Cardiac fibroblast (primary cell): ENCODE measurements at regions not wholly inside any gene's neighbourhood (a gene's known extent, or its start where the extent isn't known, plus 50 kb on each side); places are given as distances from the start of the nearest gene placed in this dataset.
"Not testable (repeated sequence)": the region's sequence is repeated elsewhere in the genome, so short reads cannot be mapped to it uniquely, and the experiment has no call there.

Experiments
- DNase-seq, 2 donors: peaks; one replicate each; pipeline versions ENCODE4 v3.0.0 to v3.0.0-alpha.2; 2010; ENCODE audit warnings: low read depth in 2 of 2
- H3K4me3 ChIP-seq, 2 donors: replicated peaks in 1 of 2; 1 replicate in 1 of 2; 2 replicates in 1 of 2; pipeline ENCODE4 v1.5.1; 2011; ENCODE audit warnings: low read depth in 2 of 2, low read length in 2 of 2, mild to moderate bottlenecking in 2 of 2, moderate library complexity in 1 of 2
- TF ChIP-seq, protein P1 (sequence below): IDR thresholded peaks from one replicate; pipeline ENCODE4 v1.5.1; 2011; ENCODE audit warnings: low read depth, mild to moderate bottlenecking, low read length, inconsistent platforms

DNA sequence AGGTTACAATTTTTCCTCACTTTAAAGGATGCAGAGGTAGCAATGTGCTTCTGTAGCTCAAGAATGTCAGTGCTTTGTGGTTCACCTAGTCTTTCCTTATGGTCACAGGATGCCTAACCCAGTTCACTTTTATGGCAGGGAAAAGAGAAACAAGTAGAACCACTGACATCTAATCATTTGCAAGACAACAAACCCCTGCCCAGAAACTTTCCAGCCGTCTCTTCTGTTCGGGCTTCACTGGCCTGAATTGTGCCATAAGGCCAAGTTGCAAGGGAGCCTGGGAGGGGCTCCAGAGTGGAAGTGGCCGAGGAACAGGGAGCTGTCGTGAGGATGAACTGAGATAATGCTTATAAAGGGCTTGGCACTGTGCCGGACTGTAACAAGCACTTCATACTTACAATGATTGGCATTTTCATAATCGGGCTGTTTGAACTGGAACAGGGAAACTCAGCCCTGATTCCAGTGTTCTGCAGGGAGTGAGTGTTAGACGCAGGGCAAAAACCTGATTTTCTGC lies 212.6 kb downstream of the BCAS1 start:
- TF ChIP-seq, protein P1, sequence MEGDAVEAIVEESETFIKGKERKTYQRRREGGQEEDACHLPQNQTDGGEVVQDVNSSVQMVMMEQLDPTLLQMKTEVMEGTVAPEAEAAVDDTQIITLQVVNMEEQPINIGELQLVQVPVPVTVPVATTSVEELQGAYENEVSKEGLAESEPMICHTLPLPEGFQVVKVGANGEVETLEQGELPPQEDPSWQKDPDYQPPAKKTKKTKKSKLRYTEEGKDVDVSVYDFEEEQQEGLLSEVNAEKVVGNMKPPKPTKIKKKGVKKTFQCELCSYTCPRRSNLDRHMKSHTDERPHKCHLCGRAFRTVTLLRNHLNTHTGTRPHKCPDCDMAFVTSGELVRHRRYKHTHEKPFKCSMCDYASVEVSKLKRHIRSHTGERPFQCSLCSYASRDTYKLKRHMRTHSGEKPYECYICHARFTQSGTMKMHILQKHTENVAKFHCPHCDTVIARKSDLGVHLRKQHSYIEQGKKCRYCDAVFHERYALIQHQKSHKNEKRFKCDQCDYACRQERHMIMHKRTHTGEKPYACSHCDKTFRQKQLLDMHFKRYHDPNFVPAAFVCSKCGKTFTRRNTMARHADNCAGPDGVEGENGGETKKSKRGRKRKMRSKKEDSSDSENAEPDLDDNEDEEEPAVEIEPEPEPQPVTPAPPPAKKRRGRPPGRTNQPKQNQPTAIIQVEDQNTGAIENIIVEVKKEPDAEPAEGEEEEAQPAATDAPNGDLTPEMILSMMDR, result no peak

DNA sequence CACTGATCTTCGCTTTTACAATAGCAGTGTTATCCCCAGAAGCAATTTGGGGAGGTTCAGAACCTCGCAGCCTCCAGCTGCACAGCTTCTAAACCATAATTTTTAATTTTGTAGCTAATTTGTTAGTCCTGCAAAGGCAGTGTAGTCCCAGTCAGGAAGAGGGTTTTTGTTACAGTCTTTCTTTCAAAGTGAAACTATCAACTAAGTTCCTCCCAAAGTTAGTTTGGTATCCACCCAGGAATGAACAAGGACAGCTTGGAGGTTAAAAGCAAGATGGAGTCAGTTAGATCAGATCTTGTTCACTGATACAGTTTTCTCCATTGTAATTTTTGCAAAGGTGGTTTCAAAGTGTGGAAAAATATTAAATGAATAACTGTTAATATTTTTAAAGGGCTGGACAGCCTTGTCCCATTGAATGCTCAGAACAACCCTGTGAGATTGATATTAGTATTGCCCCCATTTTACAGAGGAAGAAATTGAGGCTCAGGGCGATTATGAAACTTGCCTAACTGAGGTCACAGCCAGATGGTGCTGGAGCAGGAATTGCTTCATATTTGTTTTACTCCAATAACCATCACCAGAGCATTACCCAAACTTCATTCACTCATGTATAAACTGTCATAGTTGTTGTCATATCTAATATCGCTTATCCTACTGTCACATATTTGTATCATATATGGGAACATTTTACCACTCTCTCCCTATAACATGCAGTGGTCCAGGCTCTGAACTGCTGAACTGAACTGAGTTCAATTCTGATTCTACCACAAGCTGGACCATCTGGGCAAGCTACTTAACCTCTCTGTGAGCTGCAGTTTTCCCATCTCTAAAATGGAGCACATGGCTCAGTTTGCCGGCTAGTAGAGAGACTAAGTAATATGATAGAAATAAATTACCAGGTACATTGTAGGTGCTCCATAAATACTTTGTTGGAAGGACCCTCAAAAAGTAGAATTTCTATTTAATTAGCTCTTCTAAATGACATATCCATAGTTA lies 213.8 kb downstream of the BCAS1 start:
- no peak for DNase-seq
- TF ChIP-seq, protein P1, result no peak
- H3K4me3 ChIP-seq, result no peak overlapping the region

More for the DNA sequence above, 212.6 kb downstream of the BCAS1 start:
- H3K4me3 ChIP-seq, result no peak overlapping the region
- peak in 1 of 2 donors; percentile 21 for DNase-seq

DNA sequence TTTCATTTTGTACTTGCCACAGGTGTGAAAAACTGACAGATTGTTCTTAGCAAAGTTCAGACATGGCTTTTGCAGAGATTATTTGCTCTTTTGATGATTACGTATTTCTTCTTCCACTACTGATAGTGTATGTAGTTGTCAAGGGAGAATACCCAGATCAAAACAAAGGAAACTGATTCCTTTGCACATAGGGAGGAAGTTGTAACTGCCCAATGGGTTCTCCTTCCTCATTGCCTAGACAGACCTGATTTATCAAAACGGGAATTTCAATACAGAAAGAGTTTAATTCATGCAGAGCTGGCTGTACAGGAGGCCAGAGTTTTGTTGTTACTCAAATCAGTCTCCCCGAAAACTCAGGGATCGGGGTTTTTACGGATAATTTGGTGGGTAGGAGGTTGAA lies 214.7 kb downstream of the BCAS1 start:
- no peak overlapping the region for H3K4me3 ChIP-seq
- no peak for DNase-seq
- TF ChIP-seq, protein P1, result no peak

DNA sequence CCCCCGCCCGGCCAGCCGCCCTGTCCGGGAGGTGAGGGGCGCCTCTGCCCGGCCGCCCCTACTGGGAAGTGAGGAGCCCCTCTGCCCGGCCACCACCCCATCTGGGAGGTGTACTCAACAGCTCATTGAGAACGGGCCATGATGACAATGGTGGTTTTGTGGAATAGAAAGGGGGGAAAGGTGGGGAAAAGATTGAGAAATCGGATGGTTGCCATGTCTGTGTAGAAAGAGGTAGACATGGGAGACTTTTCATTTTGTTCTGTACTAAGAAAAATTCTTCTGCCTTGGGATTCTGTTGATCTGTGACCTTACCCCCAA lies 215.8 kb downstream of the BCAS1 start:
- H3K4me3 ChIP-seq, DNase-seq: not testable (repeated sequence)

DNA sequence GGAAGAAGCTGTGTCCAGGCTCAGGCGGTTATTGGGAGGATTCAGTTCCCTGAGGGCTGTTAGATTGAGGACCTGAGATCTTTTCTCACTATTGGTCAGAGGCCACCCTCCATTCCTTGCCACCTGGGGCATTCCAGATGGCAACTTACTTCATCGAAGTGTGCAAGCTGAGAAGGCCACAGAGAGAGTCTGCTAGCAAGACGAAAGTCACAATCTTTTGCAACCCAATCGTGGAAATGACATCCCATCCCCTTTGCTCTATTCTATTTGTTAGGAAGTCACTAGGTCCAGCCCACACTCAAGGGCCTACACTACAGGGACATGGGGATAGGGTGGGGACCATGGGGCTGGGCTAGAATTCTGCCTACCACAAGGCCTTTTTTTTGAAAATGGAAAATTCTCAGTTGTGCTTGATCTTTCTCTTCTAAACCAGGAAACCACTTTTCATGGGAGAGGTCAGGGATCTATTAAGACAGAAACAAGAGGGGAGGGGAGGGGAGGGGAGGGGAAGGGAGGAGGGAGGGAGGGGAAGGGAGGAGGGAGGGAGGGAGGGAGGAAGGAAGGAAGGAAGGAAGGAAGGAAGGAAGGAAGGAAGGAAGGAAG lies 217.2 kb downstream of the BCAS1 start:
- no peak overlapping the region for H3K4me3 ChIP-seq
- TF ChIP-seq, protein P1, result no peak

DNA sequence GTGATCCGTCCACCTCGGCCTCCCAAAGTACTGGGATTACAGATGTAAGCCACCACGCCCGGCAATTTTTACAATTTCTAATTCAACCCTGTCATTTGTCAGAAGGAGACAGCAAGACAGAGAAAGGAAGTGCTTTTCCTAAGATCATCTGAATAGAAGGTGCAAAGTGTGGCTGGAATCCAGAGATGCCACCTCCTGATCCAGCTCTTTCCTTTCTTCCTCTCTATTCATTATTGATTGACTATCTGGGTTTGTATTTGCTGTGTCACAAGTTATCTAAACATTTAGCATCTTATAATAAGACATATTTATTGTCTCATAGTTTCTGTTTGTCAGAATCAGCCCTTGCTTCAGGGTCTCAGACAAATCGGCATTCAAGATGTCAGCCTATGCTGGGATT lies 217.7 kb downstream of the BCAS1 start:
- no peak overlapping the region for H3K4me3 ChIP-seq
- TF ChIP-seq, protein P1, result no peak
- DNase-seq, result no peak

More for the DNA sequence above, 217.2 kb downstream of the BCAS1 start:
- no peak for DNase-seq

DNA sequence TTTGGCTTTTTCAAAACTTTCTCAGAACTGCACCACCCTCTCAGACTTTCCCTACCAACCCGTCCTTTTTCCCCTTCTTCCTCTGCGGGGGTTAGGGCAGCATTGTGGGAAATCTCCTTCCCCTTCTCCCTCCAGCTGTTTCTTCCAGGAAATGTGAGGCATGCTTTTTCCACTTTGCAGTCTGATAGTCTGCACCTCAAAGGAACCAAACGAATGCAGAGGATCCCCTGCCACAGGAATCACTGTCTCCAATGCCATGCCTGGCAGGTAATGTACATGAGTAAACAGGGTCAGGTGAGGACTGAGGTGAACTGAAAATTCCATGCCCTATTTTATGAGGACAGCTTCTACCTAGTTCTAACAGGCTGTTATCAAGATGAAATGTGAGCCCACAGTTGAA lies 218.4 kb downstream of the BCAS1 start:
- no peak for DNase-seq
- no peak overlapping the region for H3K4me3 ChIP-seq
- TF ChIP-seq, protein P1, result no peak
